MM.1S (cell line): ENCODE measurements at regions not wholly inside any gene's neighbourhood (a gene's known extent, or its start where the extent isn't known, plus 50 kb on each side); places are given as distances from the start of the nearest gene placed in this dataset.

Source experiments
- DNase-seq: peaks from one replicate; pipeline ENCODE4 v3.0.0-alpha.2; 2015
- H2AFZ ChIP-seq: fragments of 300-600 bp; sonication (generic); 2 replicates; pipeline ENCODE4 v1.6.0; 2016; ENCODE audit warnings: antibody characterized with exemption, low read length
- H3F3A ChIP-seq: fragments of 300-600 bp; sonication (generic); 2 replicates; pipeline ENCODE4 v1.6.1; 2016; ENCODE audit warnings: mild to moderate bottlenecking, antibody characterized with exemption, low read length, moderate library complexity, mixed read lengths; ENCODE audit not compliant: insufficient read depth
- H3K27ac ChIP-seq: fragments of 300-600 bp; sonication (generic); 2 replicates; pipeline ENCODE4 v1.5.1; 2016; ENCODE audit warnings: mild to moderate bottlenecking, low read length
- H3K27me3 ChIP-seq: fragments of 300-600 bp; sonication (generic); replicated peaks from 2 replicates; pipeline ENCODE4 v1.6.0; 2016; ENCODE audit warnings: low read length; ENCODE audit not compliant: insufficient read depth
- H3K36me3 ChIP-seq: fragments of 300-600 bp; sonication (generic); replicated peaks from 2 replicates; pipeline ENCODE4 v1.6.1; 2016; ENCODE audit warnings: mild to moderate bottlenecking, low read length, mixed read lengths; ENCODE audit not compliant: insufficient read depth
- H3K4me1 ChIP-seq: fragments of 300-600 bp; sonication (generic); 2 replicates; pipeline ENCODE4 v1.6.1; 2016; ENCODE audit warnings: low read length, mixed read lengths
- H3K4me2 ChIP-seq: fragments of 300-600 bp; sonication (generic); 2 replicates; pipeline ENCODE4 v1.6.0; 2016; ENCODE audit warnings: low read depth, low read length
- H3K4me3 ChIP-seq: fragments of 300-600 bp; sonication (generic); 2 replicates; pipeline ENCODE4 v1.5.1; 2016; ENCODE audit warnings: low read length, mixed read lengths
- H3K79me2 ChIP-seq: fragments of 300-600 bp; sonication (generic); 2 replicates; pipeline ENCODE4 v1.6.1; 2016; ENCODE audit warnings: mixed run types, low read length, mixed read lengths
- H3K9ac ChIP-seq: fragments of 300-600 bp; sonication (generic); 2 replicates; pipeline ENCODE4 v1.6.1; 2016; ENCODE audit warnings: low read length, mixed read lengths
- H3K9me2 ChIP-seq: fragments of 300-600 bp; sonication (generic); replicated peaks from 2 replicates; pipeline ENCODE4 v1.6.1; 2016; ENCODE audit warnings: mild to moderate bottlenecking, low read length, mixed read lengths; ENCODE audit not compliant: insufficient read depth
- H3K9me3 ChIP-seq: fragments of 300-600 bp; sonication (generic); replicated peaks from 2 replicates; pipeline ENCODE4 v1.6.1; 2016; ENCODE audit warnings: mild to moderate bottlenecking, low read length, mixed read lengths; ENCODE audit not compliant: insufficient read depth
- H4K20me1 ChIP-seq: fragments of 300-600 bp; sonication (generic); 2 replicates; pipeline ENCODE4 v1.6.1; 2016; ENCODE audit warnings: mild to moderate bottlenecking, low read length, moderate library complexity, mixed read lengths; ENCODE audit not compliant: insufficient read depth
- EZH2 ChIP-seq: fragments of 300-600 bp; sonication (generic); optimal IDR thresholded peaks from 2 replicates; pipeline ENCODE3; 2017; ENCODE audit warnings: low read depth, mild to moderate bottlenecking, antibody characterized with exemption, low read length, mixed read lengths
- EZH2phosphoT487 ChIP-seq: fragments of 300-600 bp; sonication (generic); IDR thresholded peaks from 2 replicates; pipeline ENCODE4 v1.6.1; 2018; ENCODE audit warnings: antibody characterized with exemption, low read length
- TF ChIP-seq, protein P1 (sequence below): fragments of 300-600 bp; sonication (generic); IDR thresholded peaks from 2 replicates; pipeline ENCODE4 v1.5.1; 2016; ENCODE audit warnings: antibody characterized with exemption, low read length, mixed read lengths

DNA sequence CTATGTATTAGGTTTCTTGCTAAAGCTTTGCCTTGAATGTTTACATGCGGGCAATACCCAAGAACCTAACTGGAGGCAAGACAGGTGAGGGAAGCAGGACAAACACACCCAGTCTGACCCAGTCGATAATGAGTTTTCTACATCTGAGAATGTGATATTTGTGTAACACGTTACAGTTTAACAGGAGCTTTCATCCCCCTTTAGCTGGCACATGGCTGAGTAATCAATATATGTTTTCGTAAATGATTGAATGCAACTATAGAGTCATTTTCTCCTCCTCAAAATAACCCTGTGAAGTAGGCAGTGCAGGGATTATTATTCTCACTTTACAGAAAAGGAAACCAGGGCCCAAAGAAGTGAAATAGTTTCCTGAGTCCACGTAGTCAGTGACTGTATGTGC, 84.7 kb upstream of the HTR4 start:
- Histone ChIP-seq H3K27ac (no peak overlapping the region), H3K79me2 (no peaks in the 10 kb centered on the region), H3K4me1 (no peaks in the 10 kb centered on the region), H3K9me3 (no peaks in the 10 kb centered on the region), H3K27me3 (no peaks in the 10 kb centered on the region), H4K20me1 (no peaks in the 10 kb centered on the region), H3K4me3 (no peak overlapping the region), H3K9me2 (no peaks in the 10 kb centered on the region), H3K4me2 (no peak overlapping the region), H3K36me3 (no peaks in the 10 kb centered on the region), H2AFZ (no peak overlapping the region), H3K9ac (no peak overlapping the region), H3F3A (no peaks in the 10 kb centered on the region)
- DNase-seq: no peak
- TF ChIP-seq EZH2phosphoT487: no peak
- TF ChIP-seq, protein P1, sequence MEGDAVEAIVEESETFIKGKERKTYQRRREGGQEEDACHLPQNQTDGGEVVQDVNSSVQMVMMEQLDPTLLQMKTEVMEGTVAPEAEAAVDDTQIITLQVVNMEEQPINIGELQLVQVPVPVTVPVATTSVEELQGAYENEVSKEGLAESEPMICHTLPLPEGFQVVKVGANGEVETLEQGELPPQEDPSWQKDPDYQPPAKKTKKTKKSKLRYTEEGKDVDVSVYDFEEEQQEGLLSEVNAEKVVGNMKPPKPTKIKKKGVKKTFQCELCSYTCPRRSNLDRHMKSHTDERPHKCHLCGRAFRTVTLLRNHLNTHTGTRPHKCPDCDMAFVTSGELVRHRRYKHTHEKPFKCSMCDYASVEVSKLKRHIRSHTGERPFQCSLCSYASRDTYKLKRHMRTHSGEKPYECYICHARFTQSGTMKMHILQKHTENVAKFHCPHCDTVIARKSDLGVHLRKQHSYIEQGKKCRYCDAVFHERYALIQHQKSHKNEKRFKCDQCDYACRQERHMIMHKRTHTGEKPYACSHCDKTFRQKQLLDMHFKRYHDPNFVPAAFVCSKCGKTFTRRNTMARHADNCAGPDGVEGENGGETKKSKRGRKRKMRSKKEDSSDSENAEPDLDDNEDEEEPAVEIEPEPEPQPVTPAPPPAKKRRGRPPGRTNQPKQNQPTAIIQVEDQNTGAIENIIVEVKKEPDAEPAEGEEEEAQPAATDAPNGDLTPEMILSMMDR: no peak
- no peak for TF ChIP-seq EZH2

DNA sequence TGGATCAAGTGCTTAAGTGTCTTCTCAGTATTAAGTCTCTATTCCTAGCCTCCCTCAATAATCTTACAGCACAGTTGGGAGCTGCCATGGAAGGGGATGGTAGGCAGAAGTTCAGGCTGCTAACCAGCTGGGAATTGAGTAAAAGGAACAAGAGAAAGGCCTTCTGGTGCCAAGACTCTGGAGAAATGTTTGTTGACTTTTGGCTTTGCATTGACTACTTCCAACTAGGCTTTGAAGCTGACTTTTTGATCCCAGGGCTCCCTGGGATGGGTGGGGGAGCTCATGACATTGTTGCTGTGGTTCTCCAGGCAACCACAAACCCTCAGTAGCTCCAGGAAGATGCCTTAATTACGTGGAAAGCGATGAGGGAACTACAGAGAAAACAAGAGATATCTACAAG, 85.2 kb upstream of the HTR4 start:
- Histone ChIP-seq H3K4me3 (no peak overlapping the region), H4K20me1 (no peaks in the 10 kb centered on the region), H3K36me3 (no peaks in the 10 kb centered on the region), H3K79me2 (no peaks in the 10 kb centered on the region), H3K4me1 (no peaks in the 10 kb centered on the region), H3K9ac (no peak overlapping the region), H3K27ac (no peak overlapping the region), H2AFZ (no peak overlapping the region), H3K4me2 (no peak overlapping the region), H3K9me2 (no peaks in the 10 kb centered on the region), H3K27me3 (no peaks in the 10 kb centered on the region), H3K9me3 (no peaks in the 10 kb centered on the region), H3F3A (no peaks in the 10 kb centered on the region)
- no peak for DNase-seq
- no peak for TF ChIP-seq EZH2phosphoT487
- TF ChIP-seq EZH2: no peak
- TF ChIP-seq, protein P1: no peak

DNA sequence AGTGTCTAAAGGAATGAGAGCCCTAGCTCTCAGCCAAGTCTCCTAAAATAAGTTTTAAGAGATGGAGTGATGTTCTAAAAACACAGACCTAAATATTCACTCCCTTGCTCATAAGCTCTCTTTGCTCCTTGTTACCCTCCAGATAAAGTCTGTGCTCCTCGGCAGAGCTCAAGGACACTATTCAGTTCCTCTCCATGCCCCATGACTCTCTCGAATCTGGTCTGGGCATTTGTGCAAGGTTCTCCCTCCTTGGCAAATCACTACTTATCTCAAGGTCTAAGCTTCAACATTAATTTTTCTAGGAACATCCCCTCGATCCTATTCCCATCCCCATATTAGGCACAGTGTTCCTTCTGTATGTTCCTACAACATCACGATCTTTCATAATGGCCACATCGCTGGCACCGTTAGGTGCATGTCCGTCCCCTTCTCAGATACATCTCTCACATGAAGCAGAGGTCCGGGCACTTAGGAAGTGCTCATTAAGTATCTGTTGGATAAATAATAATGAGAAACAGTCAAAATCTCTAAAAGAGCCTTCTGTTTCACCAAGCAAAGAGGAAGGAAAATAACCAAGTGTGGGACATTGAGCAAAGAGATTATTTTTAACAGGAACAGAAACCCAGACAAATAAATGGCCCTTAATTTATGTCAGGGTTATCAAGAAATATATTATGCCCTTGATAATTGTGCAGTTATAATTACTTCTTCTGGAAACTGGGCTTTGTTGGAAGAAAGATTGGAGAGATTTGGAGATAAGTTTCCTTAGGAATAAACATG, 85.9 kb upstream of the HTR4 start:
- no peaks in the 10 kb centered on the region for H3K4me1 ChIP-seq
- no peak for TF ChIP-seq EZH2
- TF ChIP-seq, protein P1: no peak
- TF ChIP-seq EZH2phosphoT487: no peak
- H3K4me2 ChIP-seq: no peak overlapping the region
- H3K4me3 ChIP-seq: no peak overlapping the region
- no peaks in the 10 kb centered on the region for H3K27me3 ChIP-seq
- no peaks in the 10 kb centered on the region for H3F3A ChIP-seq
- no peaks in the 10 kb centered on the region for H3K79me2 ChIP-seq
- no peak overlapping the region for H3K9ac ChIP-seq
- no peaks in the 10 kb centered on the region for H3K9me3 ChIP-seq
- no peak overlapping the region for H3K27ac ChIP-seq
- H3K9me2 ChIP-seq: no peaks in the 10 kb centered on the region
- no peaks in the 10 kb centered on the region for H3K36me3 ChIP-seq
- H2AFZ ChIP-seq: no peak overlapping the region
- DNase-seq: no peak
- no peaks in the 10 kb centered on the region for H4K20me1 ChIP-seq
